Effector memory CD4-positive, alpha-beta T cell (primary cell): ENCODE measurements at regions not wholly inside any gene's neighbourhood (a gene's known extent, or its start where the extent isn't known, plus 50 kb on each side); places are given as distances from the start of the nearest gene placed in this dataset.

ENCODE experiments used
- DNase-seq, 3 donors: peaks; one replicate each; pipeline ENCODE4 v3.0.0-alpha.2; 2020
- H3K27ac ChIP-seq: 2 replicates; pipeline ENCODE4 v1.7.0; 2013; ENCODE audit warnings: mild to moderate bottlenecking, low read length, moderate library complexity; ENCODE audit not compliant: insufficient read depth, poor library complexity, severe bottlenecking
- H3K27me3 ChIP-seq: replicated peaks from 2 replicates; pipeline ENCODE4 v1.7.0; 2013; ENCODE audit warnings: mild to moderate bottlenecking, low read length; ENCODE audit not compliant: insufficient read depth, control insufficient read depth, poor library complexity, severe bottlenecking
- H3K36me3 ChIP-seq: 2 replicates; pipeline ENCODE4 v1.7.0; 2013; ENCODE audit warnings: mild to moderate bottlenecking, low read length, moderate library complexity; ENCODE audit not compliant: control insufficient read depth, insufficient read depth
- H3K4me1 ChIP-seq: 2 replicates; pipeline ENCODE4 v1.7.0; 2013; ENCODE audit warnings: low read length, mild to moderate bottlenecking; ENCODE audit not compliant: control insufficient read depth, insufficient read depth, poor library complexity, severe bottlenecking
- H3K4me3 ChIP-seq: 2 replicates; pipeline ENCODE4 v1.7.0; 2013; ENCODE audit warnings: low read length, low read depth, mild to moderate bottlenecking; ENCODE audit not compliant: insufficient read depth, poor library complexity, severe bottlenecking
- H3K9me3 ChIP-seq: 2 replicates; pipeline ENCODE4 v1.7.0; 2013; ENCODE audit warnings: mild to moderate bottlenecking, low read length, moderate library complexity; ENCODE audit not compliant: control insufficient read depth

DNA sequence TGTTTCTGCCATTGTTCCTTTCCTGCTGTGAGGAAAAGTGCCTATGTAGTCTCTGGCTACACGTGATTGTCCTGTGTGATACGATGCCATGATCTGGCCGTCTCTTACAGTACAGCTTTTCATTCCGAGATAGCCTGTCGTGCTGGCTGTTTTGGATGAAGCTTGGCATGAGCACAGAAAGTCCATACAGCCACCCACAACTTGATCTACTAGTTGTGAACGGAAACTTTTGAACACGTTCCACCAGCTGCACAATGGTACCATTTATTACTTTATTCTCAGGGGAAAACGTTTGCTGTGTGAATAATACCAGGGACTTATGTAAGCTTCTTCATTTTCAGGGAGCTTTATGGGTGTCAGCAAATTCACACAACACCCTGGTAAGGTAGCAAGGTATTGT, 217.6 kb upstream of the ANKRD55 start:
- Histone ChIP-seq H3K36me3 (no peaks in the 10 kb centered on the region), H3K9me3 (no peaks in the 10 kb centered on the region), H3K27ac (no peak overlapping the region), H3K4me3 (no peak overlapping the region), H3K4me1 (no peaks in the 10 kb centered on the region), H3K27me3 (no peaks in the 10 kb centered on the region)
- no peak for DNase-seq

DNA sequence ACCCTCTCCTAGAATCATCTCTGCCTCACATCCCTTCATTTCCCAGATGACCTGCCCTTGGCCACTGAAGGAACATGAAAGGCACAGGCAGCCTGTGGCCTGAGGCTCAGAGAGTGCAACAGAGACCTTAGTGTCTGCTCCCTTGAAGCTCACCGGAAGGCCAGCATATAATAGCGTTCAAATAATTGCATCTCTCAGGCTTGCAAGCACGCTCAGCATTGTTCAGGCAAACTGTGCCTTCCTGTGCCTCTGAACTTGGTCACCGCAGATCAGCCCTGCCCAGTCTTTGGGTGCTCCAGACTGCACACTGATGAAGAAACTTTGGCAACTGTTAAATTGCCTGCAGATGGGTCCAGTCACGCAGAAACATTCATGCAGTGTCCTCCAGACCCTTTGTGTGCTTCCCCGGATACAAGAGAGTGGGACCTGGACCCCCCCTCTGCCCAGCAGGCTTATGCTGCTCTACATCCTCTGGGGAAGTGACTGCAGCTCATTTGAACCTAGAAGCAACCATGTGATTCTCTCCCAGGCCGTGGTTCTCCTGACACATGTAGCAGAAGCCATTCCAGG, 216.0 kb upstream of the ANKRD55 start:
- Histone ChIP-seq H3K9me3 (no peaks in the 10 kb centered on the region), H3K4me3 (no peak overlapping the region), H3K36me3 (no peaks in the 10 kb centered on the region), H3K27me3 (no peaks in the 10 kb centered on the region), H3K4me1 (no peaks in the 10 kb centered on the region), H3K27ac (no peak overlapping the region)
- DNase-seq: no peak

- DNase-seq: no peak
- no peak overlapping the region for H3K4me3 ChIP-seq
- no peaks in the 10 kb centered on the region for H3K4me1 ChIP-seq
- no peaks in the 10 kb centered on the region for H3K27me3 ChIP-seq
- no peaks in the 10 kb centered on the region for H3K36me3 ChIP-seq
- no peaks in the 10 kb centered on the region for H3K9me3 ChIP-seq
- H3K27ac ChIP-seq: no peak overlapping the region
These were observed 214.5 kb upstream of the ANKRD55 start for GRCh38 chr5:56447656-56448055.

- DNase-seq: no peak
- H3K36me3 ChIP-seq: no peaks in the 10 kb centered on the region
- H3K27me3 ChIP-seq: no peaks in the 10 kb centered on the region
- no peaks in the 10 kb centered on the region for H3K9me3 ChIP-seq
- no peak overlapping the region for H3K27ac ChIP-seq
- H3K4me3 ChIP-seq: no peak overlapping the region
- no peaks in the 10 kb centered on the region for H3K4me1 ChIP-seq
These were observed 214.1 kb upstream of the ANKRD55 start for GRCh38 chr5:56447232-56447631.

- no peak for DNase-seq
These were observed 213.6 kb upstream of the ANKRD55 start for GRCh38 chr5:56446728-56447127.

GRCh38 chr5:56443826-56444225, 210.7 kb upstream of the ANKRD55 start:
- no peaks in the 10 kb centered on the region for H3K36me3 ChIP-seq
- no peak overlapping the region for H3K27ac ChIP-seq
- H3K9me3 ChIP-seq: no peaks in the 10 kb centered on the region
- no peak for DNase-seq
- H3K27me3 ChIP-seq: no peaks in the 10 kb centered on the region
- H3K4me3 ChIP-seq: no peak overlapping the region
- H3K4me1 ChIP-seq: no peaks in the 10 kb centered on the region

More at GRCh38 chr5:56446728-56447127, 213.6 kb upstream of the ANKRD55 start:
- H3K4me3 ChIP-seq: no peak overlapping the region
- no peaks in the 10 kb centered on the region for H3K4me1 ChIP-seq
- H3K27me3 ChIP-seq: no peaks in the 10 kb centered on the region
- H3K27ac ChIP-seq: no peak overlapping the region
- no peaks in the 10 kb centered on the region for H3K36me3 ChIP-seq
- no peaks in the 10 kb centered on the region for H3K9me3 ChIP-seq

- Histone ChIP-seq H3K4me3 (no peak overlapping the region), H3K4me1 (no peaks in the 10 kb centered on the region), H3K27me3 (no peaks in the 10 kb centered on the region), H3K27ac (no peak overlapping the region), H3K9me3 (no peaks in the 10 kb centered on the region), H3K36me3 (no peaks in the 10 kb centered on the region)
- no peak for DNase-seq
These were observed 208.0 kb upstream of the ANKRD55 start for GRCh38 chr5:56440871-56441740.

DNA sequence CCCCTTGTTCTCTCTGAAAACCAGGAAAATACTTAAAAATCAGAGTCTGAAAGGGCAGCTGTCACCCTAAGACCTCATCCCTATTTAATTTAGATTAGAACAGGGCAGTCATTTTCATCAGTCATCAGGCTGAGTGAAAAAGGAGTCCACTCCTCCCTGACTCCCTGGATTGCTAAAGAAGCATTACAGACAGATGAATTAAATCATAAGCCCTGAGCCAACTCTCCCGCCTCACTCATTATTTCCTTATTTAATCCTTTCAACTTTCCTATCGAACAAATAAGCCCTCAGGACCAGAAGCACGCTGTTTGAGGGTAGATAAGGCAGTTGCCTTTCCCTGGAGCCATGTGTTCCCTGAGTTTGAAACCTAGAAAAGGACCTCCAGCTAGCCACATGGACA, 201.9 kb upstream of the ANKRD55 start:
- no peaks in the 10 kb centered on the region for H3K4me1 ChIP-seq
- DNase-seq: no peak
- H3K27ac ChIP-seq: no peak overlapping the region

GRCh38 chr5:56433039-56433617, 200.0 kb upstream of the ANKRD55 start:
- Histone ChIP-seq H3K27ac (no peak overlapping the region), H3K27me3 (no peaks in the 10 kb centered on the region), H3K4me1 (no peaks in the 10 kb centered on the region), H3K36me3 (no peaks in the 10 kb centered on the region), H3K9me3 (no peaks in the 10 kb centered on the region), H3K4me3 (no peak overlapping the region)
- no peak for DNase-seq

More for the DNA sequence above, 201.9 kb upstream of the ANKRD55 start:
- Histone ChIP-seq H3K27me3 (no peaks in the 10 kb centered on the region), H3K9me3 (no peaks in the 10 kb centered on the region), H3K36me3 (no peaks in the 10 kb centered on the region), H3K4me3 (no peak overlapping the region)

DNA sequence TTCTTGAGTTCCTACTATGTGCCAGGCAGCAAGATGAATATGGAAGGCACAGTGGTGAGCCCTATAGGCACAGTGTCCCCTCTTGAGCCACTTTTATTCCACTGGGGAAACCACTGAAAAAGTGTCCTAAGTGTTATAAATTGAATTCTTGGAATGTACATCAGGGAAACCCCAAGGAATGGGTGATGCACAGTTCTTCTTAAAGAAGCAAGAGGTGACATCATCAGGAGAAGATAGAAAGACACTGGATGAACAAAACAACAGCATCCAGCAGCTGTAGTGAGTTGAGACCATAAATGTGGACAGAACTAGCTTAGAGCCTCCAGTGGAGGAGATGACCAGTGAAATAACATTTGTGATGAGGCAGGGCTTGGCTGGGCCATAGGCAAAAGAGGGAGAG, 199.2 kb upstream of the ANKRD55 start:
- Histone ChIP-seq H3K27me3 (no peaks in the 10 kb centered on the region), H3K4me1 (no peaks in the 10 kb centered on the region), H3K4me3 (no peak overlapping the region), H3K27ac (no peak overlapping the region), H3K9me3 (no peaks in the 10 kb centered on the region), H3K36me3 (no peaks in the 10 kb centered on the region)
- no peak for DNase-seq
